ENCODE measurements at regions not wholly inside any gene's neighbourhood (a gene's known extent, or its start where the extent isn't known, plus 50 kb on each side); places are given as distances from the start of the nearest gene placed in this dataset.

GRCh38 chr3:162094301-162094700 is 597.7 kb downstream of the OTOL1 start:
- POLR2A ChIA-PET, result no interaction called here
- CTCF ChIA-PET, result no interaction called here

- ChIA-PET POLR2A (no interaction called here), CTCF (no interaction called here)
Measured at GRCh38 chr3:162096874-162097273, 600.3 kb downstream of the OTOL1 start.

- POLR2A ChIA-PET, result no interaction called here
- CTCF ChIA-PET, result no interaction called here
Measured at GRCh38 chr3:162103808-162104207, 607.2 kb downstream of the OTOL1 start.

GRCh38 chr3:162111861-162112260 is 615.3 kb downstream of the OTOL1 start:
- POLR2A ChIA-PET, result no interaction called here
- CTCF ChIA-PET, result no interaction called here

- ChIA-PET CTCF (no interaction called here), POLR2A (no interaction called here)
Measured at GRCh38 chr3:162112719-162113118, 616.1 kb downstream of the OTOL1 start.

- POLR2A ChIA-PET, result no interaction called here
- CTCF ChIA-PET, result no interaction called here
Measured at GRCh38 chr3:162117961-162118360, 621.4 kb downstream of the OTOL1 start.

- ChIA-PET CTCF (no interaction called here), POLR2A (no interaction called here)
Measured at GRCh38 chr3:162119651-162120050, 623.0 kb downstream of the OTOL1 start.

GRCh38 chr3:162122405-162122804 is 625.8 kb downstream of the OTOL1 start:
- ChIA-PET CTCF (no interaction called here), POLR2A (no interaction called here)

- CTCF ChIA-PET, result no interaction called here
- POLR2A ChIA-PET, result no interaction called here
Measured at GRCh38 chr3:162125790-162126189, 629.2 kb downstream of the OTOL1 start.

GRCh38 chr3:162130582-162130981 is 634.0 kb downstream of the OTOL1 start:
- ChIA-PET POLR2A (no interaction called here), CTCF (no interaction called here)

- ChIA-PET POLR2A (no interaction called here), CTCF (no interaction called here)
Measured at GRCh38 chr3:162132981-162133380, 636.4 kb downstream of the OTOL1 start.

- CTCF ChIA-PET, result no interaction called here
- POLR2A ChIA-PET, result no interaction called here
Measured at GRCh38 chr3:162134571-162134970, 638.0 kb downstream of the OTOL1 start.

- ChIA-PET CTCF (no interaction called here), POLR2A (no interaction called here)
Measured at GRCh38 chr3:162136136-162136535, 639.5 kb downstream of the OTOL1 start.

GRCh38 chr3:162138509-162138908 is 641.9 kb downstream of the OTOL1 start:
- POLR2A ChIA-PET, result no interaction called here
- CTCF ChIA-PET, result no interaction called here

GRCh38 chr3:162139841-162140240 is 643.2 kb downstream of the OTOL1 start:
- ChIA-PET POLR2A (no interaction called here), CTCF (no interaction called here)

- CTCF ChIA-PET, result no interaction called here
Measured at GRCh38 chr3:162141272-162141791, 644.7 kb downstream of the OTOL1 start.

GRCh38 chr3:162142511-162142910 is 645.9 kb downstream of the OTOL1 start:
- CTCF ChIA-PET, result no interaction called here
- POLR2A ChIA-PET, result no interaction called here

More at GRCh38 chr3:162141272-162141791, 644.7 kb downstream of the OTOL1 start:
- POLR2A ChIA-PET, result no interaction called here

- POLR2A ChIA-PET, result no interaction called here
Measured at GRCh38 chr3:162143180-162143579, 646.6 kb downstream of the OTOL1 start.

GRCh38 chr3:162147996-162148395 is 651.4 kb downstream of the OTOL1 start:
- POLR2A ChIA-PET, result no interaction called here
- CTCF ChIA-PET, result no interaction called here

More at GRCh38 chr3:162143180-162143579, 646.6 kb downstream of the OTOL1 start:
- CTCF ChIA-PET, result no interaction called here

- ChIA-PET CTCF (no interaction called here), POLR2A (no interaction called here)
Measured at GRCh38 chr3:162150790-162151189, 654.2 kb downstream of the OTOL1 start.

- ChIA-PET POLR2A (no interaction called here), CTCF (no interaction called here)
Measured at GRCh38 chr3:162152636-162153035, 656.0 kb downstream of the OTOL1 start.

GRCh38 chr3:162161595-162161994 is 665.0 kb downstream of the OTOL1 start:
- POLR2A ChIA-PET, result no interaction called here
- CTCF ChIA-PET, result no interaction called here

- CTCF ChIA-PET, result no interaction called here
- POLR2A ChIA-PET, result no interaction called here
Measured at GRCh38 chr3:162165346-162165745, 668.7 kb downstream of the OTOL1 start.
